Choroid plexus epithelial cell (primary cell): ENCODE measurements at regions not wholly inside any gene's neighbourhood (a gene's known extent, or its start where the extent isn't known, plus 50 kb on each side); places are given as distances from the start of the nearest gene placed in this dataset.

Experiments
- DNase-seq: peaks from one replicate; pipeline ENCODE4 v3.0.0-alpha.2; 2010; ENCODE audit warnings: low read depth
- H3K4me3 ChIP-seq: 2 replicates; pipeline ENCODE4 v1.5.1; 2011; ENCODE audit warnings: low read depth, mild to moderate bottlenecking, control low read depth, low read length, moderate library complexity
- CTCF ChIP-seq: conservative IDR thresholded peaks from 2 replicates; pipeline ENCODE4 v1.5.1; 2011; ENCODE audit warnings: low read depth, mild to moderate bottlenecking, control low read depth, inconsistent platforms, low read length, moderate library complexity

- no peak for TF ChIP-seq CTCF
- no peak overlapping the region for H3K4me3 ChIP-seq
- no peak for DNase-seq
Measured at GRCh38 chr1:87200875-87201638, 127.6 kb upstream of the LMO4 start.

DNA sequence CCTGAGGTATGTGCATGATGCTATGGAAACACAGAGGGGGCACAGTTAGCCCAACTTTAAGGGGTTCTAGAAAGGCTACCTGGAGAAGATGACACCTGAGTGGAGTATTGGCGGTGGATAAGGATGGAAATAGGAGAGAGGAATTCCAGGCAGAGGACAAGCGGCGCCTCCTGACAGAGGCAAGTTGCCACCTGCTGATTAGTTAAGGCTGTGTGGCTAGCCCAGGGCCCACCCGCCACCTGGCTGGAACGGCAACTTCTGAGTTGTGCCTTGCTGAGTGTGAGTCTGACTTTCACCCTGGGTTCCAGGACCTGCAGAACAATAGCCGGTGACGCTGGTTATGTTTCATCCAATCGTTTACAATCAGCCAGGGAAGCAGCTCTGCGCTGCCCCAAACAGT lies 126.9 kb upstream of the LMO4 start:
- no peak overlapping the region for H3K4me3 ChIP-seq
- no peak for DNase-seq
- no peak for TF ChIP-seq CTCF

DNA sequence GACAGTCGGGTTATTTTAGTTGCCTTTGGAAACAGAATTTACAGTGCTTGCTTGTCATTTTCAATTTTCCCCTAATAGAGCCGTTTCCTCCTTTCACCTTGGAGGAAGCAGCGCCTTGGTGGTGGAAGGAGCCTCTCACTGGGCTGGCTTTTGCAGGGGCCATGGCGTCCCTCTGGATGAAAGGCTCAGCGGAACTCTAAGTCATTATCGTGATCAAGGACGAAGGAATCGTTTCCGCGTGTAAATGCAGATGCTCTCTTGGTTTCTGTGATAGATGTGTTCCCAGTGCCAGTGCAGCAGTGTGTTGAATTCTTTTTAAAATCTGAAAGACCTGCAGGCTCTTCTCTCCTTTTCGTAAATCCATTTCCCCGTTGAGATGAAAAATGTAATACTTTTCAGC lies 126.2 kb upstream of the LMO4 start:
- TF ChIP-seq CTCF = no peak
- no peak for DNase-seq
- H3K4me3 ChIP-seq = no peak overlapping the region

GRCh38 chr1:87202922-87203655 lies 125.6 kb upstream of the LMO4 start:
- no peak for DNase-seq
- TF ChIP-seq CTCF = no peak
- H3K4me3 ChIP-seq = no peak overlapping the region

GRCh38 chr1:87203904-87204303 lies 124.8 kb upstream of the LMO4 start:
- no peak for TF ChIP-seq CTCF
- DNase-seq = peak; percentile 35

GRCh38 chr1:87204441-87204840 lies 124.2 kb upstream of the LMO4 start:
- H3K4me3 ChIP-seq = no peak overlapping the region
- TF ChIP-seq CTCF = no peak
- DNase-seq = no peak

More at GRCh38 chr1:87203904-87204303, 124.8 kb upstream of the LMO4 start:
- H3K4me3 ChIP-seq = no peak overlapping the region
